ENCODE measurements at regions not wholly inside any gene's neighbourhood (a gene's known extent, or its start where the extent isn't known, plus 50 kb on each side); places are given as distances from the start of the nearest gene placed in this dataset.
A peak's percentile ranks its signal among the peaks of the same experiment; 100 is the strongest.

- no peak overlapping the region for H3K27ac ChIP-seq
- WGBS, 2 donors, result 49 to 55% methylated on average over 10 of the region's 10 CpGs
- DNase-seq, result peak; percentile 83
- TF ChIP-seq POLR2A (IDR thresholded peaks at IDR 0.05), result no peak
- TF ChIP-seq CTCF (IDR thresholded peaks at IDR 0.05), result no peak
- H3K9me3 ChIP-seq, result no peaks in the 10 kb centered on the region
- H3K4me1 ChIP-seq, result peaks cover 12% of the 10 kb centered on the region
- H3K27me3 ChIP-seq, result no peaks in the 10 kb centered on the region
- no peaks in the 10 kb centered on the region for H3K36me3 ChIP-seq (ENCODE audit: low read depth, missing control alignments)
- intact Hi-C loops (cut with DNase I; ENCODE audit: low total_unique reads), result no loop called here
- H3K4me3 ChIP-seq, result no peak overlapping the region
These were observed 227.8 kb upstream of the CTNNB1 start for GRCh38 chr3:40971191-40972168.

GRCh38 chr3:40972350-40972749, 227.0 kb upstream of the CTNNB1 start:
- TF ChIP-seq CTCF (IDR thresholded peaks at IDR 0.05), result no peak
- TF ChIP-seq POLR2A (IDR thresholded peaks at IDR 0.05), result no peak
- no peak overlapping the region for H3K4me3 ChIP-seq
- no peak overlapping the region for H3K27ac ChIP-seq
- DNase-seq, result no peak
- no peaks in the 10 kb centered on the region for H3K36me3 ChIP-seq (ENCODE audit: low read depth, missing control alignments)
- WGBS, 2 donors, result 72 to 77% methylated on average over 4 of the region's 4 CpGs
- H3K9me3 ChIP-seq, result no peaks in the 10 kb centered on the region
- intact Hi-C loops (cut with DNase I; ENCODE audit: low total_unique reads), result no loop called here
- H3K27me3 ChIP-seq, result no peaks in the 10 kb centered on the region
- H3K4me1 ChIP-seq, result peaks cover 12% of the 10 kb centered on the region

- no peak for DNase-seq
- no peaks in the 10 kb centered on the region for H3K27me3 ChIP-seq
- no peak overlapping the region for H3K27ac ChIP-seq
- H3K9me3 ChIP-seq, result no peaks in the 10 kb centered on the region
- intact Hi-C loops (cut with DNase I; ENCODE audit: low total_unique reads), result no loop called here
- WGBS, 2 donors, result 77 to 78% methylated on average over 2 of the region's 2 CpGs
- H3K4me3 ChIP-seq, result no peak overlapping the region
- TF ChIP-seq POLR2A (IDR thresholded peaks at IDR 0.05), result no peak
- no peaks in the 10 kb centered on the region for H3K36me3 ChIP-seq (ENCODE audit: low read depth, missing control alignments)
- peaks cover 12% of the 10 kb centered on the region for H3K4me1 ChIP-seq
These were observed 226.2 kb upstream of the CTNNB1 start for GRCh38 chr3:40973141-40973540.

- Histone ChIP-seq H3K27me3 (no peaks in the 10 kb centered on the region), H3K4me1 (peaks cover 8% of the 10 kb centered on the region), H3K36me3 (ENCODE audit: low read depth, missing control alignments) (no peaks in the 10 kb centered on the region), H3K9me3 (no peaks in the 10 kb centered on the region), H3K27ac (no peak overlapping the region), H3K4me3 (no peak overlapping the region)
- WGBS, 2 donors, result 62 to 77% methylated on average over 6 of the region's 6 CpGs
- TF ChIP-seq CTCF (IDR thresholded peaks at IDR 0.05) (no peak), POLR2A (IDR thresholded peaks at IDR 0.05) (no peak)
- no peak for DNase-seq
- intact Hi-C loops (cut with DNase I; ENCODE audit: low total_unique reads), result no loop called here
These were observed 223.6 kb upstream of the CTNNB1 start for GRCh38 chr3:40975711-40976121.

GRCh38 chr3:40976241-40976640, 223.1 kb upstream of the CTNNB1 start:
- intact Hi-C loops (cut with DNase I; ENCODE audit: low total_unique reads), result no loop called here
- peaks cover 3% of the 10 kb centered on the region for H3K4me1 ChIP-seq

More at GRCh38 chr3:40976241-40976640, 223.1 kb upstream of the CTNNB1 start:
- Histone ChIP-seq H3K4me3 (no peak overlapping the region), H3K36me3 (ENCODE audit: low read depth, missing control alignments) (no peaks in the 10 kb centered on the region), H3K27me3 (no peaks in the 10 kb centered on the region), H3K9me3 (no peaks in the 10 kb centered on the region), H3K27ac (no peak overlapping the region)
- WGBS, 2 donors, result 82 to 87% methylated on average over 2 of the region's 2 CpGs
- DNase-seq, result no peak
- no peak for TF ChIP-seq CTCF (IDR thresholded peaks at IDR 0.05)
- no peak for TF ChIP-seq POLR2A (IDR thresholded peaks at IDR 0.05)

Measured in testis (tissue), 2 donors.